H9 (cell line): ENCODE measurements at regions not wholly inside any gene's neighbourhood (a gene's known extent, or its start where the extent isn't known, plus 50 kb on each side); places are given as distances from the start of the nearest gene placed in this dataset.

Experiments
- DNase-seq: peaks from one replicate; pipeline ENCODE4 v3.0.0-alpha.2; 2017
- H2AFZ ChIP-seq: one replicate; pipeline ENCODE4 v1.6.1; 2013; ENCODE audit warnings: mild to moderate bottlenecking, low read length, control low read depth, moderate library complexity
- H2AK5ac ChIP-seq: 2 replicates; pipeline ENCODE4 v1.6.1; 2013; ENCODE audit warnings: low read length, control low read depth, mixed read lengths; ENCODE audit not compliant: insufficient read length
- H2BK120ac ChIP-seq: one replicate; pipeline ENCODE4 v1.6.1; 2013; ENCODE audit warnings: low read depth, mild to moderate bottlenecking, low read length, control low read depth, inconsistent platforms; ENCODE audit not compliant: poor library complexity, severe bottlenecking
- H2BK12ac ChIP-seq: 2 replicates; pipeline ENCODE4 v1.6.1; 2013; ENCODE audit warnings: low read length, control low read depth, mixed read lengths, low read depth; ENCODE audit not compliant: insufficient read length
- H2BK15ac ChIP-seq: 2 replicates; pipeline ENCODE4 v1.6.1; 2013; ENCODE audit warnings: low read depth, low read length, control low read depth
- H2BK20ac ChIP-seq: one replicate; pipeline ENCODE4 v1.6.1; 2013; ENCODE audit warnings: low read depth, mild to moderate bottlenecking, low read length, control low read depth, inconsistent platforms; ENCODE audit not compliant: poor library complexity, severe bottlenecking
- H2BK5ac ChIP-seq: 2 replicates; pipeline ENCODE4 v1.6.1; 2013; ENCODE audit warnings: low read length, control low read depth, mixed read lengths; ENCODE audit not compliant: insufficient read length
- H3K14ac ChIP-seq: 2 replicates; pipeline ENCODE4 v1.6.1; 2013; ENCODE audit warnings: low read length, control low read depth; ENCODE audit not compliant: insufficient read depth
- H3K18ac ChIP-seq: 2 replicates; pipeline ENCODE4 v1.6.1; 2013; ENCODE audit warnings: low read depth, mild to moderate bottlenecking, mixed read lengths, low read length, control low read depth; ENCODE audit not compliant: insufficient read length
- H3K23ac ChIP-seq: 2 replicates; pipeline ENCODE4 v1.6.1; 2013; ENCODE audit warnings: low read length, control low read depth, mixed read lengths, low read depth; ENCODE audit not compliant: insufficient read length
- H3K23me2 ChIP-seq: 2 replicates; pipeline ENCODE4 v1.6.1; 2013; ENCODE audit warnings: low read depth, mild to moderate bottlenecking, mixed read lengths, low read length, control low read depth; ENCODE audit not compliant: insufficient read length, poor library complexity, severe bottlenecking
- H3K27ac ChIP-seq: 2 replicates; pipeline ENCODE4 v1.5.1; 2013; ENCODE audit warnings: low read length, control low read depth, mixed read lengths, low read depth; ENCODE audit not compliant: insufficient read length
- H3K27me3 ChIP-seq: 2 replicates; pipeline ENCODE4 v1.6.1; 2013; ENCODE audit warnings: low read length, control low read depth, inconsistent platforms; ENCODE audit not compliant: insufficient read depth
- H3K4ac ChIP-seq: 2 replicates; pipeline ENCODE4 v1.6.1; 2013; ENCODE audit warnings: low read depth, mild to moderate bottlenecking, control low read depth, inconsistent platforms, low read length, moderate library complexity
- H3K4me1 ChIP-seq: 2 replicates; pipeline ENCODE4 v1.6.1; 2013; ENCODE audit warnings: low read length, control low read depth, inconsistent platforms; ENCODE audit not compliant: insufficient read depth
- H3K4me2 ChIP-seq: 2 replicates; pipeline ENCODE4 v1.6.1; 2013; ENCODE audit warnings: low read length, control low read depth, mixed read lengths; ENCODE audit not compliant: insufficient read length, insufficient read depth
- H3K56ac ChIP-seq: 2 replicates; pipeline ENCODE4 v1.6.1; 2013; ENCODE audit warnings: low read depth, mild to moderate bottlenecking, mixed read lengths, low read length, control low read depth; ENCODE audit not compliant: insufficient read length
- H3K79me1 ChIP-seq: 2 replicates; pipeline ENCODE4 v1.6.1; 2013; ENCODE audit warnings: low read depth, mild to moderate bottlenecking, moderate library complexity, low read length, control low read depth, inconsistent platforms; ENCODE audit not compliant: insufficient read depth, poor library complexity, severe bottlenecking
- H3K79me2 ChIP-seq: 2 replicates; pipeline ENCODE4 v1.6.1; 2013; ENCODE audit warnings: low read length, control low read depth, inconsistent platforms; ENCODE audit not compliant: insufficient read depth
- H3K9ac ChIP-seq: 2 replicates; pipeline ENCODE4 v1.6.1; 2013; ENCODE audit warnings: low read length, control low read depth, mixed read lengths; ENCODE audit not compliant: insufficient read length; ENCODE audit errors: extremely low read depth
- H3K9me3 ChIP-seq: one replicate; pipeline ENCODE4 v1.6.1; 2013; ENCODE audit warnings: low read depth, low read length, inconsistent platforms; ENCODE audit not compliant: control insufficient read depth
- H3T11ph ChIP-seq: one replicate; pipeline ENCODE4 v1.6.1; 2013; ENCODE audit warnings: mild to moderate bottlenecking, low read length, control low read depth, inconsistent platforms
- H4K20me1 ChIP-seq: one replicate; pipeline ENCODE4 v1.6.1; 2013; ENCODE audit not compliant: control insufficient read depth, insufficient read length, insufficient read depth
- H4K5ac ChIP-seq: 2 replicates; pipeline ENCODE4 v1.6.1; 2013; ENCODE audit warnings: low read depth, mild to moderate bottlenecking, mixed read lengths, low read length, control low read depth; ENCODE audit not compliant: insufficient read length
- H4K8ac ChIP-seq: replicated peaks from 2 replicates; pipeline ENCODE4 v1.6.1; 2013; ENCODE audit warnings: low read length, control low read depth, mixed read lengths, low read depth; ENCODE audit not compliant: insufficient read length
- H4K91ac ChIP-seq: 2 replicates; pipeline ENCODE4 v1.6.1; 2013; ENCODE audit warnings: low read depth, mild to moderate bottlenecking, moderate library complexity, mixed read lengths, low read length, control low read depth; ENCODE audit not compliant: insufficient read length
- H3K27ac Mint-ChIP-seq, 3 experiments: 2 replicates in 2 of 3; 3 replicates in 1 of 3; pipeline ENCODE4 v1.8.0; 2020 to 2021; ENCODE audit warnings: mixed read lengths in 3 of 3, mild to moderate bottlenecking in 1 of 3, moderate library complexity in 1 of 3
- H3K27me3 Mint-ChIP-seq: 2 replicates; pipeline ENCODE4 v1.8.0; 2021; ENCODE audit warnings: low read depth, mild to moderate bottlenecking, moderate library complexity, mixed read lengths
- H3K36me3 Mint-ChIP-seq, 3 experiments: 2 replicates in 2 of 3; 3 replicates in 1 of 3; pipeline ENCODE4 v1.8.0; 2020 to 2021; ENCODE audit warnings: low read depth in 3 of 3, mixed read lengths in 3 of 3; ENCODE audit not compliant: insufficient read depth in 1 of 3
- H3K4me1 Mint-ChIP-seq, 2 experiments: 2 replicates each; pipeline ENCODE4 v1.8.0; 2020; ENCODE audit warnings: mixed read lengths in 2 of 2
- H3K4me3 Mint-ChIP-seq, 2 experiments: 2 replicates in 1 of 2; 3 replicates in 1 of 2; pipeline ENCODE4 v1.8.0; 2020 to 2021; ENCODE audit warnings: mild to moderate bottlenecking in 2 of 2, mixed read lengths in 2 of 2, moderate library complexity in 1 of 2
- H3K9me3 Mint-ChIP-seq, 2 experiments: 2 replicates in 1 of 2; 3 replicates in 1 of 2; pipeline ENCODE4 v1.8.0; 2020; ENCODE audit warnings: mild to moderate bottlenecking in 2 of 2, mixed read lengths in 2 of 2, moderate library complexity in 1 of 2
- CTCF ChIP-seq: fragments of 200-600 bp; sonication (generic); conservative IDR thresholded peaks from 3 replicates; pipeline ENCODE4 v1.8.0; 2021; ENCODE audit warnings: antibody characterized with exemption, mild to moderate bottlenecking

- H3K27me3 ChIP-seq, result no peaks in the 10 kb centered on the region
- no peaks in the 10 kb centered on the region for H3K9me3 ChIP-seq
- H3K27ac ChIP-seq, result no peak overlapping the region
- no peaks in the 10 kb centered on the region; the same call in 1 of the 2 replicates for H3K27me3 Mint-ChIP-seq
- H2BK12ac ChIP-seq, result no peak overlapping the region
- H3K23me2 ChIP-seq, result no peaks in the 10 kb centered on the region
- no peak overlapping the region for H2BK120ac ChIP-seq
- H3K56ac ChIP-seq, result no peak overlapping the region
- no peak overlapping the region for H2AK5ac ChIP-seq
- peaks cover 30 to 36% of the 10 kb centered on the region in 2 experiments for H3K4me1 Mint-ChIP-seq
- H3K9ac ChIP-seq, result no peak overlapping the region
- H3K4ac ChIP-seq, result no peak overlapping the region
- H3K4me3 Mint-ChIP-seq, result no peak overlapping the region
- no peak overlapping the region for H2AFZ ChIP-seq
- no peak overlapping the region for H4K8ac ChIP-seq
- no peak overlapping the region for H3T11ph ChIP-seq
- H2BK5ac ChIP-seq, result no peak overlapping the region
- no peak overlapping the region for H3K4me2 ChIP-seq
- no peaks in the 10 kb centered on the region for H3K9me3 Mint-ChIP-seq
- no peaks in the 10 kb centered on the region for H3K36me3 Mint-ChIP-seq
- H3K4me1 ChIP-seq, result peaks cover 9% of the 10 kb centered on the region
- no peak overlapping the region for H4K91ac ChIP-seq
- DNase-seq, result no peak
- H3K23ac ChIP-seq, result no peak overlapping the region
- no peak overlapping the region for H2BK15ac ChIP-seq
- no peaks in the 10 kb centered on the region for H4K20me1 ChIP-seq
- no peak overlapping the region for H4K5ac ChIP-seq
- no peak overlapping the region for H3K27ac Mint-ChIP-seq
- H3K14ac ChIP-seq, result no peak overlapping the region
- no peak overlapping the region for H2BK20ac ChIP-seq
- H3K79me2 ChIP-seq, result 0 out of 2 replicates have a peak, but pooled peaks cover 2% of the 10 kb centered on the region
- H3K79me1 ChIP-seq, result no peaks in the 10 kb centered on the region
- peak; percentile 60 for TF ChIP-seq CTCF
- H3K18ac ChIP-seq, result no peak overlapping the region
These were observed 605.5 kb downstream of the TOX3 start for GRCh38 chr16:51941412-51941811.
